PC-9 (cell line): ENCODE measurements at regions not wholly inside any gene's neighbourhood (a gene's known extent, or its start where the extent isn't known, plus 50 kb on each side); places are given as distances from the start of the nearest gene placed in this dataset.

ENCODE experiments used
- BruUV-seq: library from RNA; stranded (reverse); fragments of 400-500 nt; replicated peaks from 2 replicates; lab custom pipeline; 2021; lab: Mats Ljungman, UMichigan
- CTCF ChIA-PET: fragments of 300-600 bp; sonication (Branson Sonifier 250); formaldehyde crosslinking; loops from one replicate; lab custom pipeline; 2022; ENCODE audit warnings: antibody characterized with exemption; lab: Charles Lee
- POLR2A ChIA-PET: fragments of 300-600 bp; sonication (Branson Sonifier 250); formaldehyde crosslinking; loops from one replicate; lab custom pipeline; 2022; ENCODE audit warnings: antibody characterized with exemption; ENCODE audit not compliant: unreplicated experiment; lab: Charles Lee
- DNase-seq, 2 experiments: peaks; one replicate each; pipeline versions ENCODE4 v3.0.0 to v3.0.0-alpha.2; 2015 to 2022; ENCODE audit warnings: mixed read lengths in 1 of 2
- H2AFZ ChIP-seq: fragments of 200-600 bp; sonication (generic); 2 replicates; pipeline ENCODE4 v1.8.1; 2017; ENCODE audit warnings: antibody characterized with exemption
- H3F3A ChIP-seq: fragments of 200-600 bp; sonication (generic); 2 replicates; pipeline ENCODE4 v1.8.1; 2017; ENCODE audit warnings: antibody characterized with exemption, mild to moderate bottlenecking, low read depth; ENCODE audit not compliant: insufficient read depth
- H3K27ac ChIP-seq: fragments of 200-600 bp; sonication (generic); 2 replicates; pipeline ENCODE4 v1.6.1; 2016; ENCODE audit warnings: mixed run types
- H3K27me3 ChIP-seq: fragments of 200-600 bp; sonication (generic); 2 replicates; pipeline ENCODE4 v1.6.1; 2016; ENCODE audit warnings: low read depth, mixed run types; ENCODE audit not compliant: insufficient read depth
- H3K36me3 ChIP-seq: fragments of 200-600 bp; sonication (generic); 2 replicates; pipeline ENCODE4 v1.6.1; 2016; ENCODE audit warnings: low read depth, mixed run types
- H3K4me1 ChIP-seq: fragments of 200-600 bp; sonication (generic); replicated peaks from 2 replicates; pipeline ENCODE4 v1.6.1; 2016; ENCODE audit warnings: mixed run types; ENCODE audit not compliant: insufficient read depth
- H3K4me2 ChIP-seq: fragments of 200-600 bp; sonication (generic); 2 replicates; pipeline ENCODE4 v1.6.1; 2017; ENCODE audit warnings: mixed run types
- H3K4me3 ChIP-seq: fragments of 200-600 bp; sonication (generic); 2 replicates; pipeline ENCODE4 v1.6.1; 2016; ENCODE audit warnings: mixed run types
- H3K79me2 ChIP-seq: fragments of 200-600 bp; sonication (generic); 2 replicates; pipeline ENCODE4 v1.6.1; 2017; ENCODE audit warnings: low read depth, mixed run types
- H3K9me2 ChIP-seq: fragments of 200-600 bp; sonication (generic); 2 replicates; pipeline ENCODE4 v1.8.1; 2017; ENCODE audit warnings: mild to moderate bottlenecking; ENCODE audit not compliant: insufficient read depth
- H3K9me3 ChIP-seq: fragments of 200-600 bp; sonication (generic); 2 replicates; pipeline ENCODE4 v1.8.1; 2016; ENCODE audit warnings: low read depth; ENCODE audit not compliant: insufficient read depth
- H4K20me1 ChIP-seq: fragments of 200-600 bp; sonication (generic); 2 replicates; pipeline ENCODE4 v1.8.1; 2017; ENCODE audit not compliant: insufficient read depth
- EZH2 ChIP-seq: fragments of 200-600 bp; sonication (generic); IDR thresholded peaks from 2 replicates; pipeline ENCODE4 v1.8.0; 2017; ENCODE audit warnings: antibody characterized with exemption, low read depth
- intact Hi-C: fragments of 100-400 bp; cut with micrococcal nuclease; formaldehyde crosslinking; loops from one replicate; pipeline ENCODE4 v1.10.0; 2022; ENCODE audit not compliant: unreplicated experiment
- TF ChIP-seq, protein P1 (sequence below): fragments of 200-600 bp; sonication (generic); conservative IDR thresholded peaks from 2 replicates; pipeline ENCODE4 v1.6.1; 2017; ENCODE audit warnings: mixed run types, antibody characterized with exemption, mild to moderate bottlenecking, moderate library complexity

DNA sequence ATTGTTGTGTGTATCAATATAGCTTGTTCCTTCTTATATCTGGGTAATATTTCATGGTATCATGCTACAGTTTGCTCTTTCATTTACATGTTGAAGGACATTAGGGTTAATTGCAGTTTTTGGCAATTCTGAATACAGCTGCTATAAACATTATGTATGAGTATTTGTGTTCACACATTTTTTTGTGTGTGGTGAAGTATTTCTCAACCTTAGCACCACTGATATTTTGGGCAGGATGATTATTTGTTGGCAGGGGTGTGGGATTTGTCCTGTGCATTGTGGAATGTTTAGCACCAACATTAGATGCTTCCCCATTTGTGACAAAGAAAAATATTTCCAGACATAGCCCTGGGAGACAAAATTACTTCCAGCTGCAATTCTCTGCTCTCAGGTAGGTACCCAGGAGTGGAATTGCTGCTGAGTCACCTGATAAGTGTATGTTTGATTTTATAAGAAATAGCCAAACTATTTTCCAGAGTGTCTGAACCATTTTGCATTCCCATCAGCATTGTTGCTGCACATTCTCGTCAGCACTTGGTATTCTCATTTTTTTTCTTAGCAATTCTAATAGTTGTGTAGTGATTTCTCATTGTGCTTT lies 128.2 kb downstream of the SNX19 start:
- no peak overlapping the region for H3K4me3 ChIP-seq
- H3F3A ChIP-seq: no peaks in the 10 kb centered on the region
- ChIA-PET CTCF (interaction anchor here (0.5 kb wide), 1 partner anchor 39 kb away, joined by 7 read pairs; no protein-coding TSS in a partner anchor), POLR2A (no interaction called here)
- no TSS peak for BruUV-seq
- H3K27me3 ChIP-seq: no peaks in the 10 kb centered on the region
- H3K9me2 ChIP-seq: no peaks in the 10 kb centered on the region
- DNase-seq: no peak
- peaks cover 20% of the 10 kb centered on the region for H3K4me1 ChIP-seq
- no peak overlapping the region for H3K27ac ChIP-seq
- TF ChIP-seq, protein P1, sequence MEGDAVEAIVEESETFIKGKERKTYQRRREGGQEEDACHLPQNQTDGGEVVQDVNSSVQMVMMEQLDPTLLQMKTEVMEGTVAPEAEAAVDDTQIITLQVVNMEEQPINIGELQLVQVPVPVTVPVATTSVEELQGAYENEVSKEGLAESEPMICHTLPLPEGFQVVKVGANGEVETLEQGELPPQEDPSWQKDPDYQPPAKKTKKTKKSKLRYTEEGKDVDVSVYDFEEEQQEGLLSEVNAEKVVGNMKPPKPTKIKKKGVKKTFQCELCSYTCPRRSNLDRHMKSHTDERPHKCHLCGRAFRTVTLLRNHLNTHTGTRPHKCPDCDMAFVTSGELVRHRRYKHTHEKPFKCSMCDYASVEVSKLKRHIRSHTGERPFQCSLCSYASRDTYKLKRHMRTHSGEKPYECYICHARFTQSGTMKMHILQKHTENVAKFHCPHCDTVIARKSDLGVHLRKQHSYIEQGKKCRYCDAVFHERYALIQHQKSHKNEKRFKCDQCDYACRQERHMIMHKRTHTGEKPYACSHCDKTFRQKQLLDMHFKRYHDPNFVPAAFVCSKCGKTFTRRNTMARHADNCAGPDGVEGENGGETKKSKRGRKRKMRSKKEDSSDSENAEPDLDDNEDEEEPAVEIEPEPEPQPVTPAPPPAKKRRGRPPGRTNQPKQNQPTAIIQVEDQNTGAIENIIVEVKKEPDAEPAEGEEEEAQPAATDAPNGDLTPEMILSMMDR: no peak
- TF ChIP-seq EZH2: no peak
- H3K79me2 ChIP-seq: no peaks in the 10 kb centered on the region
- H3K36me3 ChIP-seq: no peaks in the 10 kb centered on the region
- H3K9me3 ChIP-seq: no peaks in the 10 kb centered on the region
- no peak overlapping the region for H3K4me2 ChIP-seq
- no peak overlapping the region for H2AFZ ChIP-seq
- intact Hi-C loops: loop anchor here (5.0 to 10.0 kb wide), 3 partner anchors 59 to 341 kb away; partner anchors contain the start of gene ADAMTS15
- no peaks in the 10 kb centered on the region for H4K20me1 ChIP-seq

DNA sequence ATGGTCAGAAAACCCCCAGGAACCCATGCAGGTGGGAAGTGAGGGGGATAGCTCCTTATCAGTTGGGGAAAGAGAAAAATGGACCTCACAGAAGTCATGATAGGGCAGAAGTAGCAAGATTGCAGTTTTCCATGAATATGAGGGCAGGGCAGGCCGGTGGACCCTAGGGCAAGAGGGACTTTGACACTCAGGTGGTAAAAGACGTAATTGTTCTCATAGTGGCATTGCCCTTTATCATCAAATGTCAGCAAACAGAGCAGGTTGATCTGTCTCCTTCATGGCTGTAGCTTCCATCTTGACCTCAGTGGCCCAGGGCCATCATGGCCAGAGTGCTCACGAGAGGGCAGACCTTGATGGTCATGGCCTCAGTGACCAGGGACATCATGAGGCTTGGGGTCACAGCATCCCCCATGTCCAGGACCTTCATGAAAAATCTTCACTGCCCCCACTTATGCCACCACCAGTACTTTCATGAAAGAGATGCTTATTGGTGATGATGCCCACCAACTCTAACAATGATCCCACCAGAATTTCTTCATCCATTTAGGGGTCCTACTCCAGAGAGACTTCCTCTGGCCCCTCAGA lies 127.1 kb downstream of the SNX19 start:
- Histone ChIP-seq H3F3A (no peaks in the 10 kb centered on the region), H3K36me3 (no peaks in the 10 kb centered on the region), H3K27me3 (no peaks in the 10 kb centered on the region), H4K20me1 (no peaks in the 10 kb centered on the region), H3K4me3 (no peak overlapping the region), H2AFZ (no peak overlapping the region), H3K9me2 (no peaks in the 10 kb centered on the region), H3K79me2 (no peaks in the 10 kb centered on the region), H3K9me3 (no peaks in the 10 kb centered on the region), H3K27ac (no peak overlapping the region), H3K4me1 (peaks cover 20% of the 10 kb centered on the region), H3K4me2 (no peak overlapping the region)
- DNase-seq: no peak
- POLR2A ChIA-PET: no interaction called here
- CTCF ChIA-PET: no interaction called here
- intact Hi-C loops: loop anchor here (5.0 to 10.0 kb wide), 3 partner anchors 58 to 342 kb away; partner anchors contain the start of gene ADAMTS15
- no TSS peak for BruUV-seq
- TF ChIP-seq, protein P1: no peak
- TF ChIP-seq EZH2: no peak

DNA sequence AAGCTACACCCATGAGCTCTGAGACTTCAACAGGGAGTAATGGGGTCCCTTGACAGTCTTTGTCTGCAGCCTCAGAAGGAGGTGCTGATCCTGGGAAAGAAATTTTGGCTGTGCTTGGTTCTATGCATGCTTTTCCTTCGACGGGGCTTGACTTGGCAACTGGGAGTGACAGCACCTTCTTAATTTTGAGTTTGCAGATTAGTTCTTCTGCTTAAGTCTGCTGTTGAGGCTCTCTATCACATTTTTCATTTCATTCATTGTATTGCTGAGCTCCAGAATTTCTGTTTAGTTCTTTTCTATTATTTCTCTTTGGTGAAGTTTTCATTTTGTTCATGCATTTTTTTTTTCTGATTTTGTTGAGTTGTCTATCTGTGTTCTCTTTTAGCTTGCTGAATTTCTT lies 125.6 kb downstream of the SNX19 start:
- H3K9me3 ChIP-seq: no peaks in the 10 kb centered on the region
- DNase-seq: no peak
- H4K20me1 ChIP-seq: no peaks in the 10 kb centered on the region
- TF ChIP-seq EZH2: no peak
- TF ChIP-seq, protein P1: no peak
- H3K27ac ChIP-seq: no peak overlapping the region
- H3K4me1 ChIP-seq: peaks cover 20% of the 10 kb centered on the region
- no peaks in the 10 kb centered on the region for H3K9me2 ChIP-seq
- no peaks in the 10 kb centered on the region for H3F3A ChIP-seq
- ChIA-PET CTCF (no interaction called here), POLR2A (no interaction called here)
- H3K79me2 ChIP-seq: no peaks in the 10 kb centered on the region
- no peak overlapping the region for H2AFZ ChIP-seq
- no TSS peak for BruUV-seq
- no peaks in the 10 kb centered on the region for H3K36me3 ChIP-seq
- intact Hi-C loops: no loop called here
- no peaks in the 10 kb centered on the region for H3K27me3 ChIP-seq
- H3K4me2 ChIP-seq: no peak overlapping the region
- no peak overlapping the region for H3K4me3 ChIP-seq
